ENCODE measurements at regions not wholly inside any gene's neighbourhood (a gene's known extent, or its start where the extent isn't known, plus 50 kb on each side); places are given as distances from the start of the nearest gene placed in this dataset.

DNA sequence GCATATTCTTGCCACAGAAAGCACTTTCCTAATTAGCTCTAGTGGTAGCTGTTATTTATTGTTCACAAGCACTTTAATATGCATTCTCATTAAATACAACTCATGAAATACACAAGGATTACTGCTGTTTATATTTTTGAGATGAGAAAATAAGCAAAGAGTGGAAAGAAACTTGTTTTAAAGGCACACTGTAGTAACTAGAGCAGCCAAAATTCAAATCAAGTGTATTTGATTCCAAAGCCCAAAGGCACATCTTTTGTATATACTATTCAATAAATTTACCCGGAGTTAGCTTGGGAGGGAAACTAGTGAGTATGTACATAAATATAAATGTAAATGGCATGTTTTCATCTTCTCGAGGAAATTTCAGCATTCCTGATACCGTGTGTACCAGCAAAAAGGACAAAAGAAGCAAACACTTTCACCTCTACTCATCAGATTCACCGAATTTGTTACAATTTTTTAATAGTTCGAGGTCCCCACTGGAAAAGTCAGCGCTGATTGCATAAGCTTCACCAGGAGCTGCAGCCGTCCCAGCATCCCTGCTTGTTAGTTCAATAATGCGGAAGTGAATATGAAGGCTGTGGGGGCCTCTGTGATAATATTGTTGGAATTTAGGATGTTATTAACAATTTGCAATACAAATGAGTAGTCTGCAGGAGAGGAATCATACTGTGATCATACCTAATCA lies 371.6 kb upstream of the MON1B start:
- Histone ChIP-seq H3K27ac (ENCODE audit: low read length) (no peak overlapping the region), H3K4me3 (ENCODE audit: low read length) (no peak overlapping the region), H3K4me1 (ENCODE audit: insufficient read depth, low read length) (no peaks in the 10 kb centered on the region), H3K27me3 (ENCODE audit: insufficient read depth, low read length) (no peaks in the 10 kb centered on the region), H3K9me3 (ENCODE audit: insufficient read depth, low read depth, low read length) (no peaks in the 10 kb centered on the region), H3K36me3 (ENCODE audit: insufficient read depth, low read depth, low read length) (no peaks in the 10 kb centered on the region), H3K9ac (ENCODE audit: low read depth, low read length) (no peak overlapping the region)

DNA sequence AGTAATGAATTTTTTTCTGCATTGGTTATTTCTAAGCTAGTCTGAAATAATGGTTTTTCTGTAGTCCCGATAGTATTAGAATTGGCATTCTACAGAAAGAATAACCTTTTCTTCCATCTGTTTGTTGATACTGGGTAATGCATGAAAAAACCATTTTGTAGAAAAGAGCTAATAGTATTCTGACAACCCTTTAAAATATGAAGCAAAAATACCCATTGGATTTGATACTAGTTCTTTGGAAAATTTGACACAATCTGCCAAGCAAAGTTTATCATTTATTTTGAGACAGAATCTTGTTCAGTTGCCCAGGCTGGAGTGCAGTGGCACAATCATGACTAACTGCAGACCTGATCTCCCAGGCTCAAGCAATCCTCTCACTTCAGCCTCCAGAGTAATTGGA lies 366.8 kb upstream of the MON1B start:
- no peaks in the 10 kb centered on the region for H3K9me3 ChIP-seq (ENCODE audit: insufficient read depth, low read depth, low read length)
- H3K27ac ChIP-seq (ENCODE audit: low read length) = no peak overlapping the region
- no peaks in the 10 kb centered on the region for H3K27me3 ChIP-seq (ENCODE audit: insufficient read depth, low read length)
- H3K4me3 ChIP-seq (ENCODE audit: low read length) = no peak overlapping the region
- H3K4me1 ChIP-seq (ENCODE audit: insufficient read depth, low read length) = no peaks in the 10 kb centered on the region
- no peaks in the 10 kb centered on the region for H3K36me3 ChIP-seq (ENCODE audit: insufficient read depth, low read depth, low read length)
- no peak overlapping the region for H3K9ac ChIP-seq (ENCODE audit: low read depth, low read length)

GRCh38 chr16:76824791-76825190 lies 366.2 kb upstream of the MON1B start:
- no peak overlapping the region for H3K27ac ChIP-seq (ENCODE audit: low read length)
- H3K4me1 ChIP-seq (ENCODE audit: insufficient read depth, low read length) = no peaks in the 10 kb centered on the region
- H3K9ac ChIP-seq (ENCODE audit: low read depth, low read length) = no peak overlapping the region
- no peaks in the 10 kb centered on the region for H3K36me3 ChIP-seq (ENCODE audit: insufficient read depth, low read depth, low read length)
- H3K9me3 ChIP-seq (ENCODE audit: insufficient read depth, low read depth, low read length) = no peaks in the 10 kb centered on the region
- no peaks in the 10 kb centered on the region for H3K27me3 ChIP-seq (ENCODE audit: insufficient read depth, low read length)
- no peak overlapping the region for H3K4me3 ChIP-seq (ENCODE audit: low read length)

DNA sequence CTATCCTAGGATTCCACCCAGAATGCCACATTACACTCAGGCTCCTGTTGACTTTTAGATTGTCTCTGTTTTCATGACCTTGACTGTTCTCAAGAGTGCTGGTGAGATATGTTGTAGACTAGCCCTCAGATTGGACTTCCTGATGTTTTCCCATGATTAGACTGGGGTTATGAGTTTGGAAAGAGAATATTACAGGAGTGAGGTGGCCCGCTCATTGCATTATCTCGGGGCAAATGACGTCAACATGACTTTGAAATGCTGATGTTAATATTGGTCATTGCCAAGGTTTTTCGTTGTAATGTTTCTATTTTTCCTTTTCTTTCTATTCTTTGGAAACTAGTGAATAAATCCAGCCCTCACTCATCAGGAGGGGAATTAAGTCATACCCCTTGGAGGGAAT lies 355.7 kb upstream of the MON1B start:
- no peak overlapping the region for H3K9ac ChIP-seq (ENCODE audit: low read depth, low read length)

DNA sequence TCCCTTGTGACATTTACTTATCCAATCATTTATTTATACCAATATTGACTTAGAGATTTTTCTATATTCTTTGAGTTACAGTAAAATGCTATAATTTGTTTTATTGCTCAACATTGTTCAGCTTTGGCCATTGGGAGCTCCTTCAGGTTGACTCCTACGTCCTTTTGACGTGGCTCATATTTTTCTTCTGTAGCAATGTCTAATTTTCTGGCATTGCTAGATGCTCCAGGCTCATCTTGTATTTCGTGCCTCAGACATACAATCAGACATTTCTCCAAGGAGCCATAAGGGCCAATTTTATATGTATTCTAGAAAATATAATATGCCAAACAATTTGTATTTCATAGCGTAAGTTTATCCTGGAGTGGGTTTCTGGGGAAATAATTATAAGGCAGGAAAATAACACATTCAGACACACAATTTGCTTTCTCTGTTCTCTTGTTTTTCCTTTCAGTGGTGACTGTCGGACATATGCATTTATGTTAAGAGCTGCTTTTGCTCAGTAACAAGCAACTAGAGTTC lies 355.1 kb upstream of the MON1B start:
- Histone ChIP-seq H3K4me1 (ENCODE audit: insufficient read depth, low read length) (no peaks in the 10 kb centered on the region), H3K36me3 (ENCODE audit: insufficient read depth, low read depth, low read length) (no peaks in the 10 kb centered on the region), H3K27ac (ENCODE audit: low read length) (no peak overlapping the region), H3K4me3 (ENCODE audit: low read length) (no peak overlapping the region), H3K9me3 (ENCODE audit: insufficient read depth, low read depth, low read length) (no peaks in the 10 kb centered on the region), H3K9ac (ENCODE audit: low read depth, low read length) (no peak overlapping the region), H3K27me3 (ENCODE audit: insufficient read depth, low read length) (no peaks in the 10 kb centered on the region)

More for the DNA sequence above, 355.7 kb upstream of the MON1B start:
- H3K36me3 ChIP-seq (ENCODE audit: insufficient read depth, low read depth, low read length) = no peaks in the 10 kb centered on the region
- H3K4me3 ChIP-seq (ENCODE audit: low read length) = no peak overlapping the region
- H3K27ac ChIP-seq (ENCODE audit: low read length) = no peak overlapping the region
- H3K4me1 ChIP-seq (ENCODE audit: insufficient read depth, low read length) = no peaks in the 10 kb centered on the region
- H3K27me3 ChIP-seq (ENCODE audit: insufficient read depth, low read length) = no peaks in the 10 kb centered on the region
- H3K9me3 ChIP-seq (ENCODE audit: insufficient read depth, low read depth, low read length) = no peaks in the 10 kb centered on the region

DNA sequence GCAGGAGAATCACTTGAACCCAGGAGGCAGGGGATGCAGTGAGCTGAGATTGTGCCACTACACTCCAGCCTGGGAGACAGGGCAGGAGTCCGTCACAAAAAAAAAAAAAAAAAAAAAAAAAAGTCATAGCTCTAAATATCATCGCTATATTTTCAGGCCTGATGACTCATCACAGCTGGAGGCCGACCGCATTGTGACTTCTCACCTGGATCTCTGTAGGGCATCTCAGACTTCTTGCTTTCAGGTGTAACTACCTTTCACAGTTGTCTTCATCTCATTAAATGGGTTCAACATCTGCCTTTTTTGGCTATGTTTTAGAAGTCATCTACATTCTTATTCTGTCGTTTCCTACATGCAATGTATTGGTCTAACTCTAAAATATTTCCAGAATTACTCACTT lies 353.1 kb upstream of the MON1B start:
- Histone ChIP-seq H3K4me3 (ENCODE audit: low read length) (no peak overlapping the region), H3K4me1 (ENCODE audit: insufficient read depth, low read length) (no peaks in the 10 kb centered on the region), H3K9ac (ENCODE audit: low read depth, low read length) (no peak overlapping the region), H3K36me3 (ENCODE audit: insufficient read depth, low read depth, low read length) (no peaks in the 10 kb centered on the region), H3K27me3 (ENCODE audit: insufficient read depth, low read length) (no peaks in the 10 kb centered on the region), H3K9me3 (ENCODE audit: insufficient read depth, low read depth, low read length) (no peaks in the 10 kb centered on the region), H3K27ac (ENCODE audit: low read length) (no peak overlapping the region)

GRCh38 chr16:76854234-76854633 lies 336.8 kb upstream of the MON1B start:
- H3K9ac ChIP-seq (ENCODE audit: low read depth, low read length) = no peak overlapping the region
- H3K9me3 ChIP-seq (ENCODE audit: insufficient read depth, low read depth, low read length) = no peaks in the 10 kb centered on the region; the same call in 1 of the 2 replicates
- H3K27me3 ChIP-seq (ENCODE audit: insufficient read depth, low read length) = no peaks in the 10 kb centered on the region
- H3K27ac ChIP-seq (ENCODE audit: low read length) = no peak overlapping the region
- no peaks in the 10 kb centered on the region for H3K36me3 ChIP-seq (ENCODE audit: insufficient read depth, low read depth, low read length)
- H3K4me1 ChIP-seq (ENCODE audit: insufficient read depth, low read length) = no peaks in the 10 kb centered on the region
- H3K4me3 ChIP-seq (ENCODE audit: low read length) = no peak overlapping the region

GRCh38 chr16:76856112-76856511 lies 334.9 kb upstream of the MON1B start:
- no peak overlapping the region for H3K27ac ChIP-seq (ENCODE audit: low read length)
- no peaks in the 10 kb centered on the region for H3K36me3 ChIP-seq (ENCODE audit: insufficient read depth, low read depth, low read length)
- H3K9me3 ChIP-seq (ENCODE audit: insufficient read depth, low read depth, low read length) = no peaks in the 10 kb centered on the region; the same call in 1 of the 2 replicates
- H3K27me3 ChIP-seq (ENCODE audit: insufficient read depth, low read length) = no peaks in the 10 kb centered on the region
- H3K4me1 ChIP-seq (ENCODE audit: insufficient read depth, low read length) = no peaks in the 10 kb centered on the region
- no peak overlapping the region for H3K9ac ChIP-seq (ENCODE audit: low read depth, low read length)
- H3K4me3 ChIP-seq (ENCODE audit: low read length) = no peak overlapping the region

DNA sequence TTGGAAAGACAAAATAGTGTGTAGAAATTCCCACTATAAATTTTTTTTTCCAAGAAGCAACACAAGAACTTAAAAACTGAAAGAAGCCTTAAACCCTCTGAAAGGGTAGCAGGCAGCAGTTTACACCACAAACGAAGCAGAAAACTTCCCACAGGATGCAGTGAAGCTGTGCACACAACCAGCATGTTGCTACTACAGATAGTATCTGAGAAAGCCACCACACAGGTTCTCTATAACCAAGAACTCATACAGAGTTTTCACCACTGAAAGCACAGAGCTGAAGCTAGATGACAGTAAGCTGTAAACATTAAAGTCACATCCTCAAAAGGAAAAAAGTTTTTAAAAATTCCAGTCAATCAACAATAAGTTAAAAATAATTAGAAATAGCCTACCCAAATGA lies 333.6 kb upstream of the MON1B start:
- Histone ChIP-seq H3K9ac (ENCODE audit: low read depth, low read length) (no peak overlapping the region), H3K4me3 (ENCODE audit: low read length) (no peak overlapping the region), H3K9me3 (ENCODE audit: insufficient read depth, low read depth, low read length) (no peaks in the 10 kb centered on the region; the same call in 1 of the 2 replicates), H3K27me3 (ENCODE audit: insufficient read depth, low read length) (no peaks in the 10 kb centered on the region), H3K27ac (ENCODE audit: low read length) (no peak overlapping the region), H3K36me3 (ENCODE audit: insufficient read depth, low read depth, low read length) (no peaks in the 10 kb centered on the region), H3K4me1 (ENCODE audit: insufficient read depth, low read length) (no peaks in the 10 kb centered on the region)

DNA sequence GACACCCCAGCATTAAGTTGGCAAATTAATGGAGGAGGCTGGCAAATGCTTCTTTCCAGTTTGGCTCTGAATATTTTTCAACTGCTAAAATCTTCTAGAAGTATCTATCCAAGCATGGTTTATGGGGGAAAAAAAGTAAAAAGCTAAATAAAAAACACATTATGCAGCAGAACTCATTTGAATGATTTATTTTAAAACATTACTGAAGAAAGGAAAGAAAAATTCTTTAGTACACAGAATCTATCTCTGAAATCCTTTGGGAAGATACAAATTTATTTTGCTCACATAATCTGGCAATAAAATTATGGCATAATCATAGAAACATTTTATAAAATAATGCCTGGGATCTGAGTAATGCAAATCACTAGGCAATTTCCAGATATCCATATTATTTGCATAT lies 328.1 kb upstream of the MON1B start:
- H3K4me3 ChIP-seq (ENCODE audit: low read length) = no peak overlapping the region
- no peaks in the 10 kb centered on the region for H3K36me3 ChIP-seq (ENCODE audit: insufficient read depth, low read depth, low read length)
- no peak overlapping the region for H3K27ac ChIP-seq (ENCODE audit: low read length)
- no peaks in the 10 kb centered on the region for H3K27me3 ChIP-seq (ENCODE audit: insufficient read depth, low read length)
- H3K9me3 ChIP-seq (ENCODE audit: insufficient read depth, low read depth, low read length) = no peaks in the 10 kb centered on the region; the same call in 1 of the 2 replicates
- no peaks in the 10 kb centered on the region for H3K4me1 ChIP-seq (ENCODE audit: insufficient read depth, low read length)
- no peak overlapping the region for H3K9ac ChIP-seq (ENCODE audit: low read depth, low read length)

GRCh38 chr16:76866994-76867393 lies 324.0 kb upstream of the MON1B start:
- Histone ChIP-seq H3K9me3 (ENCODE audit: insufficient read depth, low read depth, low read length) (no peaks in the 10 kb centered on the region), H3K4me3 (ENCODE audit: low read length) (no peak overlapping the region), H3K4me1 (ENCODE audit: insufficient read depth, low read length) (no peaks in the 10 kb centered on the region), H3K36me3 (ENCODE audit: insufficient read depth, low read depth, low read length) (no peaks in the 10 kb centered on the region), H3K9ac (ENCODE audit: low read depth, low read length) (no peak overlapping the region), H3K27ac (ENCODE audit: low read length) (no peak overlapping the region), H3K27me3 (ENCODE audit: insufficient read depth, low read length) (no peaks in the 10 kb centered on the region)

- H3K27me3 ChIP-seq (ENCODE audit: insufficient read depth, low read length) = no peaks in the 10 kb centered on the region
- H3K4me3 ChIP-seq (ENCODE audit: low read length) = no peak overlapping the region
- H3K36me3 ChIP-seq (ENCODE audit: insufficient read depth, low read depth, low read length) = no peaks in the 10 kb centered on the region
- no peak overlapping the region for H3K27ac ChIP-seq (ENCODE audit: low read length)
- H3K9me3 ChIP-seq (ENCODE audit: insufficient read depth, low read depth, low read length) = no peaks in the 10 kb centered on the region
- H3K4me1 ChIP-seq (ENCODE audit: insufficient read depth, low read length) = no peaks in the 10 kb centered on the region
- no peak overlapping the region for H3K9ac ChIP-seq (ENCODE audit: low read depth, low read length)
These were observed 315.1 kb upstream of the MON1B start for GRCh38 chr16:76875898-76876297.

All from iPS-20b (cell line).